ENCODE measurements at regions not wholly inside any gene's neighbourhood (a gene's known extent, or its start where the extent isn't known, plus 50 kb on each side); places are given as distances from the start of the nearest gene placed in this dataset.

DNA sequence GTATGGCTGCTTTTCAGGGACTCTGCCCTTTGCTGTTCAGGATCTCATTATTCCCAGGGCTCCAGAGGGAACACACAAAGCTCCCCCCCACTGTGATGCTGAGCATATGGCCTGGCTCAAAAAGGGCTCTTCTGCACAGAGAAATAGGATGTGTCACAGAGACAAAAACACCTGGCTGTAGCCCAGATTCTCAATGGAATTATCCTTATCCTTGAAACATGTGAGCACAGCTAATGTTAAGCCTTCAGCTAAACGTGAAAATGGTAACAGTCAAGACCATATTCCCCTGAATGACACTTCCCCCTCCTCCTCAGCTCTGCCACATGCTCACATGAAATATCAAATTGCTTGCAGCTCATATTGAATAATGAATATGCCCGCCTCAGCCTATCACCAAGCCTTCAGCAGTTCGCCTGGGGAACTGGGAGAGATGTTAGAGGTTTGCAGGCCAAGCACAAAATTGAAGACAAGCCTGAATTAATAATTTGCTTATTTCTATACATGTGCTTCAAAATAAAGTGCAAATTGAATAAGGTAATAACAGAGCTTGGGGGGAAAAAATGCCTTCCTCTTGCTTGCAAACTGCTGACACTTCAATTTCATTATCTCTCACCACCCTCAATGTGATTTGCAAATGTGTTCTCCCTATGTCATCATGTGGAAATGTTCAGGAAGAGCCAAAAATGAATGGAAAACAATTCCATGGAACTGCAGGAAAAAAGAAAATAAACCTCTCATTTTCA lies 181.0 kb upstream of the HNRNPA3 start:
- TF ChIP-seq, protein P1, sequence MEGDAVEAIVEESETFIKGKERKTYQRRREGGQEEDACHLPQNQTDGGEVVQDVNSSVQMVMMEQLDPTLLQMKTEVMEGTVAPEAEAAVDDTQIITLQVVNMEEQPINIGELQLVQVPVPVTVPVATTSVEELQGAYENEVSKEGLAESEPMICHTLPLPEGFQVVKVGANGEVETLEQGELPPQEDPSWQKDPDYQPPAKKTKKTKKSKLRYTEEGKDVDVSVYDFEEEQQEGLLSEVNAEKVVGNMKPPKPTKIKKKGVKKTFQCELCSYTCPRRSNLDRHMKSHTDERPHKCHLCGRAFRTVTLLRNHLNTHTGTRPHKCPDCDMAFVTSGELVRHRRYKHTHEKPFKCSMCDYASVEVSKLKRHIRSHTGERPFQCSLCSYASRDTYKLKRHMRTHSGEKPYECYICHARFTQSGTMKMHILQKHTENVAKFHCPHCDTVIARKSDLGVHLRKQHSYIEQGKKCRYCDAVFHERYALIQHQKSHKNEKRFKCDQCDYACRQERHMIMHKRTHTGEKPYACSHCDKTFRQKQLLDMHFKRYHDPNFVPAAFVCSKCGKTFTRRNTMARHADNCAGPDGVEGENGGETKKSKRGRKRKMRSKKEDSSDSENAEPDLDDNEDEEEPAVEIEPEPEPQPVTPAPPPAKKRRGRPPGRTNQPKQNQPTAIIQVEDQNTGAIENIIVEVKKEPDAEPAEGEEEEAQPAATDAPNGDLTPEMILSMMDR (IDR thresholded peaks at IDR 0.05) = no peak
- TF ChIP-seq POLR2AphosphoS5 (IDR thresholded peaks at IDR 0.05; ENCODE audit: low read depth, low read length) = no peak
- TF ChIP-seq, protein P2, sequence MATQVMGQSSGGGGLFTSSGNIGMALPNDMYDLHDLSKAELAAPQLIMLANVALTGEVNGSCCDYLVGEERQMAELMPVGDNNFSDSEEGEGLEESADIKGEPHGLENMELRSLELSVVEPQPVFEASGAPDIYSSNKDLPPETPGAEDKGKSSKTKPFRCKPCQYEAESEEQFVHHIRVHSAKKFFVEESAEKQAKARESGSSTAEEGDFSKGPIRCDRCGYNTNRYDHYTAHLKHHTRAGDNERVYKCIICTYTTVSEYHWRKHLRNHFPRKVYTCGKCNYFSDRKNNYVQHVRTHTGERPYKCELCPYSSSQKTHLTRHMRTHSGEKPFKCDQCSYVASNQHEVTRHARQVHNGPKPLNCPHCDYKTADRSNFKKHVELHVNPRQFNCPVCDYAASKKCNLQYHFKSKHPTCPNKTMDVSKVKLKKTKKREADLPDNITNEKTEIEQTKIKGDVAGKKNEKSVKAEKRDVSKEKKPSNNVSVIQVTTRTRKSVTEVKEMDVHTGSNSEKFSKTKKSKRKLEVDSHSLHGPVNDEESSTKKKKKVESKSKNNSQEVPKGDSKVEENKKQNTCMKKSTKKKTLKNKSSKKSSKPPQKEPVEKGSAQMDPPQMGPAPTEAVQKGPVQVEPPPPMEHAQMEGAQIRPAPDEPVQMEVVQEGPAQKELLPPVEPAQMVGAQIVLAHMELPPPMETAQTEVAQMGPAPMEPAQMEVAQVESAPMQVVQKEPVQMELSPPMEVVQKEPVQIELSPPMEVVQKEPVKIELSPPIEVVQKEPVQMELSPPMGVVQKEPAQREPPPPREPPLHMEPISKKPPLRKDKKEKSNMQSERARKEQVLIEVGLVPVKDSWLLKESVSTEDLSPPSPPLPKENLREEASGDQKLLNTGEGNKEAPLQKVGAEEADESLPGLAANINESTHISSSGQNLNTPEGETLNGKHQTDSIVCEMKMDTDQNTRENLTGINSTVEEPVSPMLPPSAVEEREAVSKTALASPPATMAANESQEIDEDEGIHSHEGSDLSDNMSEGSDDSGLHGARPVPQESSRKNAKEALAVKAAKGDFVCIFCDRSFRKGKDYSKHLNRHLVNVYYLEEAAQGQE (IDR thresholded peaks at IDR 0.05; ENCODE audit: insufficient read depth in 1 of 2, low read depth in 2 of 2, low read length in 1 of 2) = no peak
